GM12872 (cell line): ENCODE measurements at regions not wholly inside any gene's neighbourhood (a gene's known extent, or its start where the extent isn't known, plus 50 kb on each side); places are given as distances from the start of the nearest gene placed in this dataset.

Experiments used
- CTCF ChIP-seq: IDR thresholded peaks from 3 replicates; pipeline ENCODE4 v1.5.1; 2011; ENCODE audit warnings: low read depth, mild to moderate bottlenecking, low read length, moderate library complexity; ENCODE audit not compliant: insufficient read depth

GRCh38 chr3:147305533-147306250, 100.7 kb downstream of the ZIC4 start:
- no peak for TF ChIP-seq CTCF

- no peak for TF ChIP-seq CTCF
These were observed 101.6 kb downstream of the ZIC4 start for GRCh38 chr3:147304756-147305155.

GRCh38 chr3:147301781-147302180, 104.6 kb downstream of the ZIC4 start:
- TF ChIP-seq CTCF: no peak

- TF ChIP-seq CTCF: no peak
These were observed 106.7 kb downstream of the ZIC4 start for GRCh38 chr3:147299656-147300055.

GRCh38 chr3:147298511-147298982, 107.8 kb downstream of the ZIC4 start:
- TF ChIP-seq CTCF: no peak

GRCh38 chr3:147297761-147298350, 108.5 kb downstream of the ZIC4 start:
- no peak for TF ChIP-seq CTCF

- 0 out of 3 replicates have a peak, but pooled peaks have one; percentile 2 for TF ChIP-seq CTCF
These were observed 136.4 kb downstream of the ZIC4 start for GRCh38 chr3:147269907-147270306.
